Central memory CD4-positive, alpha-beta T cell (primary cell): ENCODE measurements at regions not wholly inside any gene's neighbourhood (a gene's known extent, or its start where the extent isn't known, plus 50 kb on each side); places are given as distances from the start of the nearest gene placed in this dataset.

Source experiments
- DNase-seq: peaks from one replicate; pipeline ENCODE4 v3.0.0; 2022

GRCh38 chr12:90020881-90021280, 312.2 kb upstream of the ATP2B1 start:
- DNase-seq: no peak

- no peak for DNase-seq
Observed at GRCh38 chr12:90020436-90020835, 311.8 kb upstream of the ATP2B1 start.

- no peak for DNase-seq
Observed at GRCh38 chr12:90020014-90020413, 311.4 kb upstream of the ATP2B1 start.

GRCh38 chr12:90017316-90017715, 308.7 kb upstream of the ATP2B1 start:
- DNase-seq: no peak

- no peak for DNase-seq
Observed at GRCh38 chr12:90015228-90015627, 306.6 kb upstream of the ATP2B1 start.

GRCh38 chr12:90013409-90013808, 304.8 kb upstream of the ATP2B1 start:
- no peak for DNase-seq

- DNase-seq: no peak
Observed at GRCh38 chr12:90010089-90010488, 301.5 kb upstream of the ATP2B1 start.

GRCh38 chr12:90008277-90008676, 299.6 kb upstream of the ATP2B1 start:
- no peak for DNase-seq

- DNase-seq: no peak
Observed at GRCh38 chr12:90004319-90005074, 295.9 kb upstream of the ATP2B1 start.

- DNase-seq: no peak
Observed at GRCh38 chr12:90003688-90004087, 295.1 kb upstream of the ATP2B1 start.

GRCh38 chr12:90000721-90001120, 292.1 kb upstream of the ATP2B1 start:
- DNase-seq: no peak

GRCh38 chr12:89999699-90000505, 291.3 kb upstream of the ATP2B1 start:
- no peak for DNase-seq

- no peak for DNase-seq
Observed at GRCh38 chr12:89995870-89996269, 287.2 kb upstream of the ATP2B1 start.

GRCh38 chr12:89994911-89995310, 286.3 kb upstream of the ATP2B1 start:
- no peak for DNase-seq

- no peak for DNase-seq
Observed at GRCh38 chr12:89993632-89994031, 285.0 kb upstream of the ATP2B1 start.

- DNase-seq: no peak
Observed at GRCh38 chr12:89992668-89993451, 284.2 kb upstream of the ATP2B1 start.

- DNase-seq: no peak
Observed at GRCh38 chr12:89991807-89992590, 283.4 kb upstream of the ATP2B1 start.

GRCh38 chr12:89988188-89988915, 279.7 kb upstream of the ATP2B1 start:
- no peak for DNase-seq

GRCh38 chr12:89985935-89986334, 277.3 kb upstream of the ATP2B1 start:
- DNase-seq: no peak

GRCh38 chr12:89984846-89985245, 276.2 kb upstream of the ATP2B1 start:
- DNase-seq: no peak

- DNase-seq: no peak
Observed at GRCh38 chr12:89983622-89984021, 275.0 kb upstream of the ATP2B1 start.

GRCh38 chr12:89980236-89980635, 271.6 kb upstream of the ATP2B1 start:
- no peak for DNase-seq
